ENCODE measurements at regions not wholly inside any gene's neighbourhood (a gene's known extent, or its start where the extent isn't known, plus 50 kb on each side); places are given as distances from the start of the nearest gene placed in this dataset.

- TF ChIP-seq POLR2AphosphoS5 (IDR thresholded peaks at IDR 0.05; ENCODE audit: low read depth, low read length): no peak
- no peak for TF ChIP-seq SIN3A (IDR thresholded peaks at IDR 0.05; ENCODE audit: borderline replicate concordance, insufficient read depth, low read length)
- no peak for TF ChIP-seq FOXP2 (optimal IDR thresholded peaks at IDR 0.05; ENCODE audit: borderline replicate concordance, extremely low read depth, extremely low read length, insufficient read depth)
- TF ChIP-seq REST (IDR thresholded peaks at IDR 0.05; ENCODE audit: insufficient read depth in 1 of 2, low read depth in 2 of 2, low read length in 2 of 2): no peak
- TF ChIP-seq TAF1 (IDR thresholded peaks at IDR 0.05; ENCODE audit: borderline replicate concordance, insufficient read depth, low read length): no peak
Measured at GRCh38 chr6:8334113-8334512, 101.2 kb downstream of the SLC35B3 start.

GRCh38 chr6:8329562-8329961, 105.8 kb downstream of the SLC35B3 start:
- no peak for TF ChIP-seq FOXP2 (optimal IDR thresholded peaks at IDR 0.05; ENCODE audit: borderline replicate concordance, extremely low read depth, extremely low read length, insufficient read depth)
- TF ChIP-seq REST (IDR thresholded peaks at IDR 0.05; ENCODE audit: insufficient read depth in 1 of 2, low read depth in 2 of 2, low read length in 2 of 2): no peak
- no peak for TF ChIP-seq SIN3A (IDR thresholded peaks at IDR 0.05; ENCODE audit: borderline replicate concordance, insufficient read depth, low read length)
- no peak for TF ChIP-seq TAF1 (IDR thresholded peaks at IDR 0.05; ENCODE audit: borderline replicate concordance, insufficient read depth, low read length)
- no peak for TF ChIP-seq POLR2AphosphoS5 (IDR thresholded peaks at IDR 0.05; ENCODE audit: low read depth, low read length)

DNA sequence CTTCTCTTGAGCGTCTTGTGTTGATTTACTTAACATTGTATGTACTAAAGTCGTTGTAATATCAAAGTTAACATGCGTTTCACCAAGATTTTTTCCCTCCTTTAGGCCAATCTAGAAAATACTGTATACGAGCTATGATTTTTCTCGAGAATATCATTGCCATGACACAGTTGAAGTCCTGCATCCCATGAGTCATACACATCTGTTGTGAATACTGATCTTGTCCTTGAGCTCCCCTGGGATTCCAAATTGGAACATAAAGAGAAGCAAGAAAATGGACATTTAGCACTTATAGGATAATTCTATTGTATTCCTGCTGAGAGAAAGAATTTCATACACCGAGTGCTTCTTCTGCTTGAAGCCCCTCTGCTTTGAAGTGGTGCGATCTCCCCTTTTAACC, 109.6 kb downstream of the SLC35B3 start:
- TF ChIP-seq FOXP2 (optimal IDR thresholded peaks at IDR 0.05; ENCODE audit: borderline replicate concordance, extremely low read depth, extremely low read length, insufficient read depth): no peak
- TF ChIP-seq SIN3A (IDR thresholded peaks at IDR 0.05; ENCODE audit: borderline replicate concordance, insufficient read depth, low read length): no peak
- no peak for TF ChIP-seq REST (IDR thresholded peaks at IDR 0.05; ENCODE audit: insufficient read depth in 1 of 2, low read depth in 2 of 2, low read length in 2 of 2)
- TF ChIP-seq POLR2AphosphoS5 (IDR thresholded peaks at IDR 0.05; ENCODE audit: low read depth, low read length): no peak
- TF ChIP-seq TAF1 (IDR thresholded peaks at IDR 0.05; ENCODE audit: borderline replicate concordance, insufficient read depth, low read length): no peak

GRCh38 chr6:8322659-8323058, 112.7 kb downstream of the SLC35B3 start:
- no peak for TF ChIP-seq FOXP2 (optimal IDR thresholded peaks at IDR 0.05; ENCODE audit: borderline replicate concordance, extremely low read depth, extremely low read length, insufficient read depth)
- no peak for TF ChIP-seq SIN3A (IDR thresholded peaks at IDR 0.05; ENCODE audit: borderline replicate concordance, insufficient read depth, low read length)
- no peak for TF ChIP-seq TAF1 (IDR thresholded peaks at IDR 0.05; ENCODE audit: borderline replicate concordance, insufficient read depth, low read length)
- TF ChIP-seq REST (IDR thresholded peaks at IDR 0.05; ENCODE audit: insufficient read depth in 1 of 2, low read depth in 2 of 2, low read length in 2 of 2): no peak
- TF ChIP-seq POLR2AphosphoS5 (IDR thresholded peaks at IDR 0.05; ENCODE audit: low read depth, low read length): no peak

All from PFSK-1 (cell line).